ENCODE measurements at regions not wholly inside any gene's neighbourhood (a gene's known extent, or its start where the extent isn't known, plus 50 kb on each side); places are given as distances from the start of the nearest gene placed in this dataset.

DNA sequence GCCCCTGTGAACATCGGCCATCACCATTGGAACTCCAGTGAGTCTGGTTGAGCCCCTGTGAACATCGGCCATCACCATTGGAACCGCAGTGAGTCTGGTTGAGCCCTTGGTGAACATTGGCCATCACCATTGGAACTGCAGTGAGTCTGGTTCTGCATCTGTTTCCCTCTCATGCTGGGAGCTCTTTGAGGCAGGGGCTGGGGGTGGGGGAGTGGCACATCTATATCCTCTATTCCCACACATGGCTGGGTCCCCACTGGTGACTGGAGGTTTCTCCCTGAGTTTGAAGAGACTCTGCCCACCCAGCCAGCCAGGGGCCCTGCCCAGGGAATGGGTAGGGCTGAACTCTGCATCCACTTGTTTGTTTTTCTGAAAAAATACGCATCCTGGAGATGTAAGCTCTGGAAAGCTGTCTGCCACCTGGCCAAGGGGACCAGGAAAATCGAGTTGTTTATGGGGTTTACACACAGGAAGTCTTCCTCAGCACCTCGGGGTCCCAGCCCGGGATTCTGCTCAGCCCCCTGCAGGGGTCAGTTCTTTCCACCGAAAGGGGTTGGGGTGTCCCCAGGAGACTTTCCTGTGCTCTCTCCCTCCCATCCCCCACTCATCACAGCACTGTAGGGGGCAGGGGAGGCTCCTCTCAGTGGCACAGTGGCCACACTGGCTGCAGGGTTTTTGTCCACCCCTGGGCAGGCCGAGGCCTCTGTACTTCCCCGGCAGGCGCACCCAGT lies 170.5 kb upstream of the GSC start:
- CTCF ChIA-PET: no interaction called here
- TF ChIP-seq, protein P1, sequence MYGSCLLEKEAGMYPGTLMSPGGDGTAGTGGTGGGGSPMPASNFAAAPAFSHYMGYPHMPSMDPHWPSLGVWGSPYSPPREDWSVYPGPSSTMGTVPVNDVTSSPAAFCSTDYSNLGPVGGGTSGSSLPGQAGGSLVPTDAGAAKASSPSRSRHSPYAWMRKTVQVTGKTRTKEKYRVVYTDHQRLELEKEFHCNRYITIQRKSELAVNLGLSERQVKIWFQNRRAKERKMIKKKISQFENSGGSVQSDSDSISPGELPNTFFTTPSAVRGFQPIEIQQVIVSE (CRISPR knock-in tag; IDR thresholded peaks at IDR 0.05; ENCODE audit: borderline replicate concordance): no peak
- TF ChIP-seq, protein P2, sequence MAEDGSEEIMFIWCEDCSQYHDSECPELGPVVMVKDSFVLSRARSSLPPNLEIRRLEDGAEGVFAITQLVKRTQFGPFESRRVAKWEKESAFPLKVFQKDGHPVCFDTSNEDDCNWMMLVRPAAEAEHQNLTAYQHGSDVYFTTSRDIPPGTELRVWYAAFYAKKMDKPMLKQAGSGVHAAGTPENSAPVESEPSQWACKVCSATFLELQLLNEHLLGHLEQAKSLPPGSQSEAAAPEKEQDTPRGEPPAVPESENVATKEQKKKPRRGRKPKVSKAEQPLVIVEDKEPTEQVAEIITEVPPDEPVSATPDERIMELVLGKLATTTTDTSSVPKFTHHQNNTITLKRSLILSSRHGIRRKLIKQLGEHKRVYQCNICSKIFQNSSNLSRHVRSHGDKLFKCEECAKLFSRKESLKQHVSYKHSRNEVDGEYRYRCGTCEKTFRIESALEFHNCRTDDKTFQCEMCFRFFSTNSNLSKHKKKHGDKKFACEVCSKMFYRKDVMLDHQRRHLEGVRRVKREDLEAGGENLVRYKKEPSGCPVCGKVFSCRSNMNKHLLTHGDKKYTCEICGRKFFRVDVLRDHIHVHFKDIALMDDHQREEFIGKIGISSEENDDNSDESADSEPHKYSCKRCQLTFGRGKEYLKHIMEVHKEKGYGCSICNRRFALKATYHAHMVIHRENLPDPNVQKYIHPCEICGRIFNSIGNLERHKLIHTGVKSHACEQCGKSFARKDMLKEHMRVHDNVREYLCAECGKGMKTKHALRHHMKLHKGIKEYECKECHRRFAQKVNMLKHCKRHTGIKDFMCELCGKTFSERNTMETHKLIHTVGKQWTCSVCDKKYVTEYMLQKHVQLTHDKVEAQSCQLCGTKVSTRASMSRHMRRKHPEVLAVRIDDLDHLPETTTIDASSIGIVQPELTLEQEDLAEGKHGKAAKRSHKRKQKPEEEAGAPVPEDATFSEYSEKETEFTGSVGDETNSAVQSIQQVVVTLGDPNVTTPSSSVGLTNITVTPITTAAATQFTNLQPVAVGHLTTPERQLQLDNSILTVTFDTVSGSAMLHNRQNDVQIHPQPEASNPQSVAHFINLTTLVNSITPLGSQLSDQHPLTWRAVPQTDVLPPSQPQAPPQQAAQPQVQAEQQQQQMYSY (CRISPR knock-in tag; IDR thresholded peaks at IDR 0.05): no peak
- no peaks in the 10 kb centered on the region for H3K36me3 Mint-ChIP-seq
- POLR2A ChIA-PET: no interaction called here
- no peak overlapping the region for H3K4me3 Mint-ChIP-seq
- H3K27ac Mint-ChIP-seq: no peak overlapping the region
- DNase-seq (ENCODE audit: low spot score) (no peak), ATAC-seq (no peak)
- H3K27me3 Mint-ChIP-seq (ENCODE audit: low read depth): no peaks in the 10 kb centered on the region
- no peaks in the 10 kb centered on the region for H3K9me3 Mint-ChIP-seq
- H3K4me1 Mint-ChIP-seq: no peaks in the 10 kb centered on the region

- no peak for DNase-seq (ENCODE audit: low spot score)
- no peak for TF ChIP-seq ZNF671 (CRISPR knock-in tag; IDR thresholded peaks at IDR 0.05)
- TF ChIP-seq, protein P3, sequence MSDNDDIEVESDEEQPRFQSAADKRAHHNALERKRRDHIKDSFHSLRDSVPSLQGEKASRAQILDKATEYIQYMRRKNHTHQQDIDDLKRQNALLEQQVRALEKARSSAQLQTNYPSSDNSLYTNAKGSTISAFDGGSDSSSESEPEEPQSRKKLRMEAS (CRISPR knock-in tag; IDR thresholded peaks at IDR 0.05): no peak
- TF ChIP-seq, protein P4, sequence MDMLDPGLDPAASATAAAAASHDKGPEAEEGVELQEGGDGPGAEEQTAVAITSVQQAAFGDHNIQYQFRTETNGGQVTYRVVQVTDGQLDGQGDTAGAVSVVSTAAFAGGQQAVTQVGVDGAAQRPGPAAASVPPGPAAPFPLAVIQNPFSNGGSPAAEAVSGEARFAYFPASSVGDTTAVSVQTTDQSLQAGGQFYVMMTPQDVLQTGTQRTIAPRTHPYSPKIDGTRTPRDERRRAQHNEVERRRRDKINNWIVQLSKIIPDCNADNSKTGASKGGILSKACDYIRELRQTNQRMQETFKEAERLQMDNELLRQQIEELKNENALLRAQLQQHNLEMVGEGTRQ (CRISPR knock-in tag; IDR thresholded peaks at IDR 0.05): no peak
- TF ChIP-seq NFYB (CRISPR knock-in tag; conservative IDR thresholded peaks at IDR 0.05; ENCODE audit: low read depth): no peak
- no peak for TF ChIP-seq TEAD4 (CRISPR knock-in tag; IDR thresholded peaks at IDR 0.05)
- Mint-ChIP-seq H3K4me1 (no peaks in the 10 kb centered on the region), H3K27me3 (ENCODE audit: low read depth) (no peaks in the 10 kb centered on the region), H3K9me3 (no peaks in the 10 kb centered on the region), H3K36me3 (no peaks in the 10 kb centered on the region), H3K27ac (no peak overlapping the region), H3K4me3 (no peak overlapping the region)
- ChIA-PET CTCF (no interaction called here), POLR2A (no interaction called here)
- ATAC-seq: no peak
These were observed 168.1 kb upstream of the GSC start for GRCh38 chr14:94938016-94938415.

DNA sequence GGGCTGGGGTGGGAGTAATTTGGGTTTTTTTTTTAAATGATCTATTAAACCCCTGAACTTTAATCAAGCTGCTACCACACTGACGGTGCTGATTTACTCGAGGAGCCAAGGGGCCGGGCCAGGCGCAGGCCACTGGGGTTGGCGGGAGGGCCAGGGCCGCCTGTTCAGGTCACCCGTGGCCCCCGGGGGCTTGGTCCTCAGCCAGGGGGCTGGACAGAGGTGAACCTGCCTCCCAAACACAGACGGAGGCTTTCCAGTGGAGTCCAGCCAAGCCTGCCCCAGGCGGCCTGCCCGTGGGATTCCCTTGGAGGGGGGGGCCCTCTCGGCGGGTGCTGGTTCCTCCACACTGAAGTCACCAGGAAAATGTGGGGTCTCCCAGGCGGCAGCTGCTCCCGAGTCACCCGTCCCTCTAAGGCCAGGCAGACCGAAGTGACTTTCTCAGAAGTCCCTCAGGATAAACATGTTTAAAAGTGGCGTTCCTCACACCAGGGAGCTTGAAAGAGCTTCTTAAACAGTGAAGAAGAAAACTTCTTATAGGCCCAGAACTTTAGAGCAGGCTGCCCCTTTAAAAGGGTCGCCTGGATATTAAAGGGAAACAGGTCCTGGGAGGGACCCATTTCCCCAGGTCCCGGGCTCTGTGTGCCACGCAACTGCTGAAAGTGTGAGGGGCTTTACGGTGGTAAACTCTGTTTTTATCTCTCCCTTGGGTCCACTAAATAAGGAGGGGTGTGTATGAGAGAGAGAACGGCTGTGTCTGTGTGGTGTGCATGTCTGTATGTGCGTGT lies 167.2 kb upstream of the GSC start:
- CTCF ChIA-PET: no interaction called here
- Mint-ChIP-seq H3K27me3 (ENCODE audit: low read depth) (no peaks in the 10 kb centered on the region), H3K4me3 (no peak overlapping the region), H3K27ac (no peak overlapping the region), H3K4me1 (no peaks in the 10 kb centered on the region), H3K36me3 (no peaks in the 10 kb centered on the region), H3K9me3 (no peaks in the 10 kb centered on the region)
- ATAC-seq (no peak), DNase-seq (ENCODE audit: low spot score) (no peak)
- POLR2A ChIA-PET: no interaction called here
- TF ChIP-seq, protein P5, sequence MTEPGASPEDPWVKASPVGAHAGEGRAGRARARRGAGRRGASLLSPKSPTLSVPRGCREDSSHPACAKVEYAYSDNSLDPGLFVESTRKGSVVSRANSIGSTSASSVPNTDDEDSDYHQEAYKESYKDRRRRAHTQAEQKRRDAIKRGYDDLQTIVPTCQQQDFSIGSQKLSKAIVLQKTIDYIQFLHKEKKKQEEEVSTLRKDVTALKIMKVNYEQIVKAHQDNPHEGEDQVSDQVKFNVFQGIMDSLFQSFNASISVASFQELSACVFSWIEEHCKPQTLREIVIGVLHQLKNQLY (CRISPR knock-in tag; IDR thresholded peaks at IDR 0.05): no peak
- no peak for TF ChIP-seq HMGA2 (CRISPR knock-in tag; IDR thresholded peaks at IDR 0.05)
- TF ChIP-seq, protein P6, sequence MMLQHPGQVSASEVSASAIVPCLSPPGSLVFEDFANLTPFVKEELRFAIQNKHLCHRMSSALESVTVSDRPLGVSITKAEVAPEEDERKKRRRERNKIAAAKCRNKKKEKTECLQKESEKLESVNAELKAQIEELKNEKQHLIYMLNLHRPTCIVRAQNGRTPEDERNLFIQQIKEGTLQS (CRISPR knock-in tag; conservative IDR thresholded peaks at IDR 0.05): no peak
- TF ChIP-seq, protein P7, sequence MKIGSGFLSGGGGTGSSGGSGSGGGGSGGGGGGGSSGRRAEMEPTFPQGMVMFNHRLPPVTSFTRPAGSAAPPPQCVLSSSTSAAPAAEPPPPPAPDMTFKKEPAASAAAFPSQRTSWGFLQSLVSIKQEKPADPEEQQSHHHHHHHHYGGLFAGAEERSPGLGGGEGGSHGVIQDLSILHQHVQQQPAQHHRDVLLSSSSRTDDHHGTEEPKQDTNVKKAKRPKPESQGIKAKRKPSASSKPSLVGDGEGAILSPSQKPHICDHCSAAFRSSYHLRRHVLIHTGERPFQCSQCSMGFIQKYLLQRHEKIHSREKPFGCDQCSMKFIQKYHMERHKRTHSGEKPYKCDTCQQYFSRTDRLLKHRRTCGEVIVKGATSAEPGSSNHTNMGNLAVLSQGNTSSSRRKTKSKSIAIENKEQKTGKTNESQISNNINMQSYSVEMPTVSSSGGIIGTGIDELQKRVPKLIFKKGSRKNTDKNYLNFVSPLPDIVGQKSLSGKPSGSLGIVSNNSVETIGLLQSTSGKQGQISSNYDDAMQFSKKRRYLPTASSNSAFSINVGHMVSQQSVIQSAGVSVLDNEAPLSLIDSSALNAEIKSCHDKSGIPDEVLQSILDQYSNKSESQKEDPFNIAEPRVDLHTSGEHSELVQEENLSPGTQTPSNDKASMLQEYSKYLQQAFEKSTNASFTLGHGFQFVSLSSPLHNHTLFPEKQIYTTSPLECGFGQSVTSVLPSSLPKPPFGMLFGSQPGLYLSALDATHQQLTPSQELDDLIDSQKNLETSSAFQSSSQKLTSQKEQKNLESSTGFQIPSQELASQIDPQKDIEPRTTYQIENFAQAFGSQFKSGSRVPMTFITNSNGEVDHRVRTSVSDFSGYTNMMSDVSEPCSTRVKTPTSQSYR (CRISPR knock-in tag; IDR thresholded peaks at IDR 0.05): no peak
- TF ChIP-seq ZNF263 (CRISPR knock-in tag; IDR thresholded peaks at IDR 0.05; ENCODE audit: low read depth): no peak
- no peak for TF ChIP-seq ZNF425 (CRISPR knock-in tag; conservative IDR thresholded peaks at IDR 0.05)
- TF ChIP-seq, protein P8, sequence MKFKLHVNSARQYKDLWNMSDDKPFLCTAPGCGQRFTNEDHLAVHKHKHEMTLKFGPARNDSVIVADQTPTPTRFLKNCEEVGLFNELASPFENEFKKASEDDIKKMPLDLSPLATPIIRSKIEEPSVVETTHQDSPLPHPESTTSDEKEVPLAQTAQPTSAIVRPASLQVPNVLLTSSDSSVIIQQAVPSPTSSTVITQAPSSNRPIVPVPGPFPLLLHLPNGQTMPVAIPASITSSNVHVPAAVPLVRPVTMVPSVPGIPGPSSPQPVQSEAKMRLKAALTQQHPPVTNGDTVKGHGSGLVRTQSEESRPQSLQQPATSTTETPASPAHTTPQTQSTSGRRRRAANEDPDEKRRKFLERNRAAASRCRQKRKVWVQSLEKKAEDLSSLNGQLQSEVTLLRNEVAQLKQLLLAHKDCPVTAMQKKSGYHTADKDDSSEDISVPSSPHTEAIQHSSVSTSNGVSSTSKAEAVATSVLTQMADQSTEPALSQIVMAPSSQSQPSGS (CRISPR knock-in tag; IDR thresholded peaks at IDR 0.05; ENCODE audit: borderline replicate concordance, low read depth): no peak
- no peak for TF ChIP-seq JUN (CRISPR knock-in tag; IDR thresholded peaks at IDR 0.05)

Data from WTC11 (cell line).